ENCODE measurements at regions not wholly inside any gene's neighbourhood (a gene's known extent, or its start where the extent isn't known, plus 50 kb on each side); places are given as distances from the start of the nearest gene placed in this dataset.
"Not testable (repeated sequence)": the region's sequence is repeated elsewhere in the genome, so short reads cannot be mapped to it uniquely, and the experiment has no call there.

DNA sequence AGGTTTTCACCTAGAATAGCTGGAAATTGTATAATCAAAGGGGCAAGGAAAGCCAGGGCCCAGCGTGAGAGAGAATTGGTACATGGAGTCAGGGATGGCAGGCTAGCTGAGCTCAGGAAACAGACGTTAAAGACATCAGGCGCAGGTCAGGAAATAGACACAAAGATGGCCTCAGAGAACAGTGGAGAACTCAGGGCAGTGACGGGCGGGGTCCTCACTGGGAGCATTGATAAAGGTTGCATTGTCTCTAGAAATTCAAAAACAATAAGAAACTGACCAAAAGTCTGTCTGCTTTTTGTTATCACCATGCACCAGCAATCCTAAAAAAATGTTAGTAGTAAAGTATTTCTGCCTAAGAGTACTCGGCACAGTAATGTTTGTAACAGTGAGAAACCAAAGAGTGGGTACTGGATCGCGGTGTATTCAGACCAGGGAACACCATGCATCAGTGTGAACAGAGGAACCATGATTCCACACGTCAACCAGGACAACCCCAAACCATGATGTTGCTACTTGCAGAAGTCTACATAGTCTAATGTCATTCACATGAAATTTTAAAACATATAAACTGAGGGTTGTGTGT, 81.9 kb upstream of the AUTS2 start:
- DNase-seq (ENCODE audit: low read depth): no peak

DNA sequence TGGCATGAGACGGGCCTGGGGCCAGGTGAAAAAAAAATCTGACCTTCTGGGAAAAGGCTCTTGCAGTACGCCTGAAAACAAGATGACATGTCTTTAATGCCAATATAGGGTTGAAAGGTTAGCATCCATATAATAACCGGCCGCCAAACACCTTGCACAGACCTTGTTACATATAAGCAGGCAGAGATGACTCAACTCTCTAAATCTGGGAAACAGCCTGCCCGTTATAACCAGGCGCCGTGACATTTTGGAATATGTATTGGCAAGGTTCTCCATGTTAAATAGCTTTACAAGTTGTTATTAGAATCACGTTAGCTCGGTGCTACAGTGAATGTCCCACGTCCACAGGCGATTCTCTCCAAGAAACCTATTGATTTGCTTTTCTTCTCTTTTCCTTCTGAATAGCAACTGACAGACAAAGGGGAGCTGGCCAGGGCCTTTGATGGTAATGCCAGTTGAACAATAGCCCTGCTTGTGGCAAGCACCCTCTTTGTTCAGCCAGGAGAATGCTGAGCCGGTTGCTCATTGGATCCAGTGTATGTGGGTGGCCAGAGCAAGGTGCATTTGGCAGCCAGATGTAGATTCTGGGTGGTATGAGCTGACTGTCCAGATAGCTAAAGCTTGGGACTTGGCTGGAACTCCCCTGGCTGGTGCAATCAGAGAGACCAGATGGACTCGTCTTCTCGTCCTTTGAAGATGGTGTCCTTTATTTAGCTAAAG, 80.1 kb upstream of the AUTS2 start:
- no peak for DNase-seq (ENCODE audit: low read depth)

DNA sequence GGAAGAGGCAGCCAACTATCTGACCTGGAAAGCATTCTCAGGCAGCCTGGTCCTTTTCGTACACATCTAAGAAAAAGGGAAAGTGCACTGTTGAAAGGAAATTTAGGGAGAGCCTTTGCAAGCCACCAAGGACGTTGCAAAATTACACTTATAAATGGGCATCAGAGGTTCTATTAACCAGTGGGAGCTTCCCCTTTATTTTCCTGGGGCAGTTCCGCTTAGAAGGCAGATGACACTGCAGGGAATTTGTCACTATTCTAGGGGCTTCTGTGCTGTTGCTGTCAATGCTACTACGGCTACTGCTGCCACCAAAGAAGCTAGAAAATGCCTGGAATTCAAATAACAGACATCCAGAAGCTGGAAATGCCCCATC, 79.6 kb upstream of the AUTS2 start:
- DNase-seq (ENCODE audit: low read depth): no peak

DNA sequence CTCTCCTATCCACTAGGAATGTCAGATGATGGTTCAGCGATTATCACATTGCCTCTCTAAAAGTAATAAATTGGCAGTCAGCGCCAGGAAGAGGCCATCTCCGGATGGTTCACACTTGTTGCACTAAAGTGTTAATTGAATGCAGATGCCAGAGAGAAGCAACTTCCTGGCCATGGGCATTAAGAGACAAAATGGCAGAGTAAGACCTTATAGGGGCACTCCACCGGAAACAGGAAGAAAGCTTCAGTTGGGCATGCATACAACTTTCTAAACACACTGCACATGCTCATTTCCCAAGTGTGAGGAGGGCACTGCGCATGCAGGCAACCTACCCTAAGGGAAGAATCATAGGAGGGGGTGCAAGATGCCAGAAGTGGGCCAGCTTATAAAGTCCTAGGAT, 71.7 kb upstream of the AUTS2 start:
- DNase-seq (ENCODE audit: low read depth): no peak

DNA sequence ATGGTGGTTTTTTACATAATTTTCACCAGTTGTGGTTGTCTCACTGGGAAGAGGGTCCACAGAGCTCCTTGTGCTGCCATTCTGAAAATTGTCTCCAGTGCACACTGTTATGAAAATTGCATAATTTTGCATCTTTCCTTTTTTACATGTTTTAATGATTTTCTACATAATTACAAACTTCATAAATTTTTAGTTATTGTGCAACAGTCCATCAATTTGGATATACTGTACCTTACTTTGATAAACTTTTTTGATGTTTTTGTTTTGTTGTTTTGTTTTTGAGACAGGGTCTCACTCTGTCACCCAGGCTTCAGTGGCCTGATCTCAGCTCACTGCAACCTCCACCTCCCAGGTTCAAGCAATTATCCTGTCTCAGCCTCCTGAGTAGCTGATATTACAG, 70.6 kb upstream of the AUTS2 start:
- DNase-seq (ENCODE audit: low read depth): no peak

DNA sequence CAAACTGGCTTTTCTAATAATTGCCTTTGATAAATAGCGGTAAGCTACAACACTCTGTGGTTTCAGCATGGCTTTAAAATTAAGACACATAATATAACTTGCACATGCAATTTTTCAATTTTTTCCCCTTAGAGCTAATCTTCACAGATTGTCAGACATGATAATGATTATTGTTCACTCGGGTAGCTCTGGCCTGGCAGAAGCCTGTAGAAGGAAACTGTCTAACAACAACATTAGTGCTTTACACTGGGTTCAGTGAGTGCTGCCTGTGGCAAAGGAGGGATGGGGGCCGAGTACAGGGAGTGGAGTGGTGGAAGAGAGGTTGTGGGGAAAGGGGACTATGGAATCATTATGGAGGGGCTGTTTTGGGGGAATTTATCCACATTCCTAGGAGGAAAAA, 67.2 kb upstream of the AUTS2 start:
- no peak for DNase-seq (ENCODE audit: low read depth)

DNA sequence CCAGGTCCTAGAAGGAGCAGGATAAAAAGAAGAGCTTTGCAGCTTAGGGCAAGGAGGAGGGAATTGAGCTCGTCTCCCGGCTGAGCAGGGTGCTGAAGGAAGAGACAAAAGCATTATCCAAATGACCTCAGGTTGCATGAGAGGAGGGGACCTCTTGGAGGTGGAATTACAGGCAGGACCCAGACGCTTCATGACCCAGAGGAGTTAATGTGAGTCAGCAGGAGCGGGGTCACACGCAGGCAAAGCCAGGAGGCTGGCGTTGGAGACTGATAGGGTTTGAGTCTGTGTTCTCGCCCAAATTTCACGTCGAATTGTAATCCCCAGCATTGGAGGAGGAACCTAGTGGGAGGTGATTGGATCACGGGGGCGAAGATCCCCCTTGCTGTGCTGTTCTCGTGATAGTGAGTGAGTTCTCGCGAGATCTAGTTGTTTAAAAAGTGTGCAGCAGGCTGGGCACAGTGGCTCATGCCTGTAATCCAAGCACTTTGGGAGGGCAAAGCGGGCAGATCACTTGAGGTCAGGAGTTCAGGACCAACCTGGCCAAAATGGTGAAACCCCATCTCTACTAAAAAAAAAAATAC, 63.7 kb upstream of the AUTS2 start:
- DNase-seq (ENCODE audit: low read depth): no peak

DNA sequence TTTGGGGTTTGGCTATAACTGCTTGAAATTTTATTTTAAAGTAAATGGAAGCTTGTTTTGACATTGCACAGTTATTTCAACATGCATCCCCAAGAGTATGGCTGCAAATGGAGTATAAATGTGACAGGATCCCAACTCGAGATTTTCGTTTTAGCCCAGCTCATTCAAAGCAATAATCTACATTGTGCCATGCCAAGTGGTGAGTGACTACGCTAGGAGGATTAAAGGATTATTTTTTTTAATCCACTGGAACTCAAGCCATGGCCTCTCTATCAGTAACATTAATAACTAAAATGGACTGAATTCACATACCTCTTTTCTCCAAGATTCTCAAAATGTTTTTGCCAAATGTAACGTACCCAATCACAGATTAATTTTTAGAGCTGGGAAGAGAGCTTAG, 60.6 kb upstream of the AUTS2 start:
- no peak for DNase-seq (ENCODE audit: low read depth)

DNA sequence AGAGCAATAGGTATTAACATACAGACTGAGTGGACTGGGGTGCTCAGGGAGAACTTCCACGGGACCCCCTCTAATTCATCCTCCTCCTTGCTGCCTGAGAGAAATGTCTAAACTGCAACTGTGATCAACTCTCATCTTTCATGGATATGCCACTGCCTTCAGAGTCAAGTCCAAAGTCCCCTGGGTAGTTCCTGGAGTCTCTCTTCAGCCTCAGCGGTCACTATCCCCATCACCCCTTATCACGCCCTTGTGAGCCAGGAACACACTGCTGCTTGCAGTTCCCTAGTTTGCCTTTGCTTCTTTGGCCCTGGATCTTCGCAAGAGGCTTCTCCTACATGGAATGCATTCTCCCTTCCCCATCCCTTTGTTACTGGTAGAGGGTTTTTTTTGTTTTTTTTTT, 58.7 kb upstream of the AUTS2 start:
- no peak for DNase-seq (ENCODE audit: low read depth)

DNA sequence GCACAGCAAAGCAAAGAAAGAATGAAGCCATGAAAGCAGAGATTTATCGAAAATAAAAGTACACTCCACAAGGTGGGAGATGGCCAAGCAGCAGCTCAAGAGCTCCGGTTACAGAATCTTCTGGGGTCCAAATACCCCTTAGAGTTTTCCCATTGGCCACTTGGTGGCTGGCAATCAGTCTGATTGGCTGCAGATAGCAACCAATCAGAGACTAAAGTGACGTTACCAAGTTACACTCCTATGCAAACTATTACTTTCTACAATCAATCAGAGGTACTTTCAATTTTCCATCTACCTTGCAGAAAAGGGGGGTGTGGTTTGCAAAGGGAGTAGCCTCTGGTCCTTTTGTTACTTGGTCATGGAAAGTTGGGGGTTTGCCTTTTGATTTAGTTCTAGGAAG, 58.0 kb upstream of the AUTS2 start:
- no peak for DNase-seq (ENCODE audit: low read depth)

DNA sequence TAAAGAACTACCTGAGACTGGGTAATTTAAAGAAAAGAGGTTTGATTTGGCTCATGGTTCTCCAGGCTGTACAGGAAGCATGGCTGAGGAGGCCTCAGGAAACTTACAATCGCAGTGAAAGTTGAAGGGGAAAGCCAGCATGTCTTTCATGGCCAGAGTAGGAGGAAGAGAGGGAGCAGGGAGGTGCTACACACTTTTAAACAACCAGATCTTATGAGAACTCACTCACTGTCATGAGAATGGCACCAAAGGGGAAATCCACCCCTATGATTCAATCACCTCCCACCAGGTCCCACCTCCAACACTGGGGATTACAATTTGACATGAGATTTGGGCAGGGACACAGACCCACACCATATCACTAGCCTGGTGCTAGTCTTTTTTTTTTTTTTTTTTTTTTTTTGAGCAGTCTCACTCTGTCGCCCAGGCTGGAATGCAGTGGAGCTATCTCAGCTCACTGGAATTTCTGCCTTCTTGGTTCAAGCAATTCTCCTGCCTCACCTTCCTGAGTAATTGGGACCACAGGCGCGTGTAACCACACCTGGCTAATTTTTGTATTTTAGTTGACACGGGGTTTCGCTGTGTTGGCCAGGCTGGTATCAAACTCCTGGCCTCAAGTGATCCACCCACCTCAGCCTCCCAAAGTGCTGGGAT, 56.4 kb upstream of the AUTS2 start:
- not testable (repeated sequence) for DNase-seq (ENCODE audit: low read depth)

DNA sequence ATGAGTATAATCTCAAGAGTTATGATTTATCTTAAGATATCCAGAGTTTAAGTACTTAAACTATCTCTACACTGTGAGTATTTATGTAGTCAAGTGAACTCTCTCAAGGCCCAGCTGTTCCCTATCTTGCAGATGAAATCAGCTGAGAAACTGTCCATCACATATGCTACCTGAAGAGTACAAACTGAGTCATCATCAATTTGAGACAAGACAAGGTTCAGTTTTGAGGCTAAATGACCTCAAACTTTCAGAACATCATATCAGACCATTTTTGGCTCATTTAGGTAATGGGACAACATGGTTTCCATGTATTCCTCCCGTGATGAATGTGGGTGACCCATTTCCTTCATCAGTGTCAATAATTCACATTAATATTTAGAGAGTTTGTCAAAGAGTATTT, 53.1 kb upstream of the AUTS2 start:
- DNase-seq (ENCODE audit: low read depth): no peak

Data from HS-27A (cell line).